ENCODE measurements at regions not wholly inside any gene's neighbourhood (a gene's known extent, or its start where the extent isn't known, plus 50 kb on each side); places are given as distances from the start of the nearest gene placed in this dataset.

DNA sequence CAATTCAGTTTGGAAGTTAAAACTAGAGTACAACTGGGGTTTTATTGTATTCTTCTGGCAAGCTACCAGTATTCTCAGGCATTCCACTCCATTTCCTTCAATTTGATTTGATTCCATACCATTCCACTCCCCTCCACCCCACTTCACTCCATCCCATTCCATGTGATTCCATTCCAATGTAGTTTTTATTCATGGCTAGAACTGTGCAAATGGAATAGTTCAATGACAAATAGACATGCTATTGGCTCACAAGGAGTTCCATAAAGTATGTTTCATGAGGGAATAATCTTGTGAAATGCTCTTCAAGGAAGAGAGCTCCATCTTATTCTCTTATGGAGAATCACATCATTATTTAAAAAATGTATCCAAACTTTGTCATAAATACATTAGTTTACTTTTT lies 285.0 kb upstream of the BMP2 start (continued):
- TF ChIP-seq, protein P1, sequence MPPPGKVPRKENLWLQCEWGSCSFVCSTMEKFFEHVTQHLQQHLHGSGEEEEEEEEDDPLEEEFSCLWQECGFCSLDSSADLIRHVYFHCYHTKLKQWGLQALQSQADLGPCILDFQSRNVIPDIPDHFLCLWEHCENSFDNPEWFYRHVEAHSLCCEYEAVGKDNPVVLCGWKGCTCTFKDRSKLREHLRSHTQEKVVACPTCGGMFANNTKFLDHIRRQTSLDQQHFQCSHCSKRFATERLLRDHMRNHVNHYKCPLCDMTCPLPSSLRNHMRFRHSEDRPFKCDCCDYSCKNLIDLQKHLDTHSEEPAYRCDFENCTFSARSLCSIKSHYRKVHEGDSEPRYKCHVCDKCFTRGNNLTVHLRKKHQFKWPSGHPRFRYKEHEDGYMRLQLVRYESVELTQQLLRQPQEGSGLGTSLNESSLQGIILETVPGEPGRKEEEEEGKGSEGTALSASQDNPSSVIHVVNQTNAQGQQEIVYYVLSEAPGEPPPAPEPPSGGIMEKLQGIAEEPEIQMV (CRISPR knock-in tag; IDR thresholded peaks at IDR 0.05; ENCODE audit: low read depth) = no peak
- TF ChIP-seq ZNF589 (CRISPR knock-in tag; conservative IDR thresholded peaks at IDR 0.05) (no peak), SOX13 (IDR thresholded peaks at IDR 0.05) (no peak), SOX13 (CRISPR knock-in tag; conservative IDR thresholded peaks at IDR 0.05 in 1 of 2, IDR thresholded peaks at IDR 0.05 in 1 of 2) (no peak)
- TF ChIP-seq, protein P2, sequence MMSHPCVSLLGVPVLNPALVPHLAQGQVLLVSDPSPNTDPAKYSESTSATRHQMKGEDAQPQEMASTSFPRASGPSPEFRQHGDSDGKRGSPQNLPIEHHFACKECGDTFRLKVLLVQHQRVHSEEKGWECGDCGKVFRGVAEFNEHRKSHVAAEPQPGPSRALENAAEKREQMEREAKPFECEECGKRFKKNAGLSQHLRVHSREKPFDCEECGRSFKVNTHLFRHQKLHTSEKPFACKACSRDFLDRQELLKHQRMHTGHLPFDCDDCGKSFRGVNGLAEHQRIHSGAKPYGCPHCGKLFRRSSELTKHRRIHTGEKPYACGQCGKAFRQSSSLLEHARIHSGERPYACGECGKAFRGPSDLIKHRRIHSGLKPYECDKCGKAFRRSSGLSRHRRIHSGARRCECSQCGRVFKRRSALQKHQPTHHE (CRISPR knock-in tag; IDR thresholded peaks at IDR 0.05; ENCODE audit: borderline replicate concordance) = no peak

DNA sequence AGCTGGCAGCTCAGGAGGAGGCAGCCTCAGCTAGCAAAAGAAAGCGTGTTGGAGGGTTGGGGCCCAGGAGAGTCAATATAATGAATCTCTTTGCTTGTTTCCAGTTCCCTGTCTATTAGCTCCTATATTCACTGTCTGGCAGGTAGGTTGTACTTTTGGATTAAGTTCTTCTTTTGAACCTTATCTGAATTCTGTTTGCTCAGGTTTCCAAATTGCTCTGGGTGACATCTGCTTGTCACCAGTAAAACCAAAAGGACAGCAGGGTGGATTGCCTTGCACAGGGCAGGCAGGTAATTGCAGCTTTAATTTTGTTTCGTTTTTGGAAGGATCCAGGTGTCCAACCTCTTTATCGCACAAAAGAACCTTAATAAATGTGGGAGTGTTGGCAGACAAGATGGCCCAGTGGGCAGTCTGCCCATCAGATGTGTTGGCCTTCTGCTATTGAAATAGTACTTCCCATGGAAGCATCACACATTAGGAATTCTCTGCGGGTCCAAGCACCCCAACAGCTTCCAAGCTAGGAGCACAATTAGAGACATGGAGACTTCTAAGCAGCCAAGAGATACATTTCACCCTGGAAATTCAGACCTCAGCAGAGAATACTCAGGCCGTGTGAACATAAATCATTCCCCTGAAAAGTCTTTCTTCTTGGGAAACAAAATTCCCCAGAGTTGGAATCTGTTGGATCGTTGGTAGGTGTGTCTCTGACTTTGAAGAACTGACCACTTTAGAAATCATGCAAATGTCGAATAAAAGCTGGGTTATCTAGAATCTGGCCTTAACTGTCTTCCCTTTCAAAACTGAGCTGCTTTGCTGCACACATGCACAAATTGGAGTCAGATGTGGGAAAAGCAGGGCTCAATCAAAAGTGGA lies 286.9 kb upstream of the BMP2 start:
- no peak for TF ChIP-seq RBFOX2 (IDR thresholded peaks at IDR 0.05; ENCODE audit: low read depth, low read length)
- TF ChIP-seq HNF4A (CRISPR knock-in tag; IDR thresholded peaks at IDR 0.05) = no peak
- TF ChIP-seq, protein P3, sequence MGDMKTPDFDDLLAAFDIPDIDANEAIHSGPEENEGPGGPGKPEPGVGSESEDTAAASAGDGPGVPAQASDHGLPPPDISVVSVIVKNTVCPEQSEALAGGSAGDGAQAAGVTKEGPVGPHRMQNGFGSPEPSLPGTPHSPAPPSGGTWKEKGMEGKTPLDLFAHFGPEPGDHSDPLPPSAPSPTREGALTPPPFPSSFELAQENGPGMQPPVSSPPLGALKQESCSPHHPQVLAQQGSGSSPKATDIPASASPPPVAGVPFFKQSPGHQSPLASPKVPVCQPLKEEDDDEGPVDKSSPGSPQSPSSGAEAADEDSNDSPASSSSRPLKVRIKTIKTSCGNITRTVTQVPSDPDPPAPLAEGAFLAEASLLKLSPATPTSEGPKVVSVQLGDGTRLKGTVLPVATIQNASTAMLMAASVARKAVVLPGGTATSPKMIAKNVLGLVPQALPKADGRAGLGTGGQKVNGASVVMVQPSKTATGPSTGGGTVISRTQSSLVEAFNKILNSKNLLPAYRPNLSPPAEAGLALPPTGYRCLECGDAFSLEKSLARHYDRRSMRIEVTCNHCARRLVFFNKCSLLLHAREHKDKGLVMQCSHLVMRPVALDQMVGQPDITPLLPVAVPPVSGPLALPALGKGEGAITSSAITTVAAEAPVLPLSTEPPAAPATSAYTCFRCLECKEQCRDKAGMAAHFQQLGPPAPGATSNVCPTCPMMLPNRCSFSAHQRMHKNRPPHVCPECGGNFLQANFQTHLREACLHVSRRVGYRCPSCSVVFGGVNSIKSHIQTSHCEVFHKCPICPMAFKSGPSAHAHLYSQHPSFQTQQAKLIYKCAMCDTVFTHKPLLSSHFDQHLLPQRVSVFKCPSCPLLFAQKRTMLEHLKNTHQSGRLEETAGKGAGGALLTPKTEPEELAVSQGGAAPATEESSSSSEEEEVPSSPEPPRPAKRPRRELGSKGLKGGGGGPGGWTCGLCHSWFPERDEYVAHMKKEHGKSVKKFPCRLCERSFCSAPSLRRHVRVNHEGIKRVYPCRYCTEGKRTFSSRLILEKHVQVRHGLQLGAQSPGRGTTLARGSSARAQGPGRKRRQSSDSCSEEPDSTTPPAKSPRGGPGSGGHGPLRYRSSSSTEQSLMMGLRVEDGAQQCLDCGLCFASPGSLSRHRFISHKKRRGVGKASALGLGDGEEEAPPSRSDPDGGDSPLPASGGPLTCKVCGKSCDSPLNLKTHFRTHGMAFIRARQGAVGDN (CRISPR knock-in tag; IDR thresholded peaks at IDR 0.05) = no peak
- TF ChIP-seq ZNF773 (CRISPR knock-in tag; IDR thresholded peaks at IDR 0.05; ENCODE audit: borderline replicate concordance) = no peak
- no TSS peak for BruUV-seq (replicated peaks)
- DNase-seq (ENCODE audit: low spot score) (no peak), FAIRE-seq (no peak), ATAC-seq (no peak)
- POLR2A ChIA-PET = no interaction called here
- Histone ChIP-seq H3K27ac (ENCODE audit: extremely low read length, insufficient read depth, low read length) (no peak overlapping the region), H3K4me2 (ENCODE audit: low read depth, low read length) (no peak overlapping the region), H3K9me3 (ENCODE audit: low read length) (no peaks in the 10 kb centered on the region), H3K4me1 (ENCODE audit: insufficient read depth, low read length) (no peaks in the 10 kb centered on the region), H2AFZ (ENCODE audit: low read length) (no peak overlapping the region), H3K27me3 (ENCODE audit: control insufficient read depth in 1 of 2, insufficient read depth in 2 of 2, low read length in 2 of 2) (no peaks in the 10 kb centered on the region), H3K4me3 (replicated peaks in 1 of 3; ENCODE audit: insufficient read depth in 1 of 3, low read depth in 2 of 3, low read length in 3 of 3) (no peak overlapping the region), H3K36me3 (replicated peaks in 1 of 2; ENCODE audit: control insufficient read depth in 1 of 2, insufficient read depth in 2 of 2, low read length in 2 of 2) (no peaks in the 10 kb centered on the region), H3K79me2 (ENCODE audit: insufficient read depth, low read length) (no peaks in the 10 kb centered on the region), H3K9ac (ENCODE audit: insufficient read depth, low read depth, low read length) (no peak overlapping the region), H4K20me1 (ENCODE audit: insufficient read depth, low read length) (no peaks in the 10 kb centered on the region)
- in situ Hi-C loops (cut with HindIII; ENCODE audit: extremely low pct_ligation_motif_present, low pct_unique_long_range_greater_than_20kb) = loop anchor here (10.0 kb wide), 1 partner anchor 56 kb away; no protein-coding TSS in a partner anchor
- CTCF ChIA-PET (ENCODE audit: low intra/inter-chr PET ratio, low total read pairs) = no interaction called here
- intact Hi-C loops (cut with micrococcal nuclease; ENCODE audit: unreplicated experiment) = no loop called here
- WGBS (ENCODE audit: low lambda C conversion rate) = 22% methylated on average over 7 of the region's 7 CpGs
